Stimulated activated CD4-positive, alpha-beta T cell treated with anti-CD3 and anti-CD28 coated beads, Interleukin-4, amount 100 ng/mL, for 1 hour (primary cell): ENCODE measurements at regions not wholly inside any gene's neighbourhood (a gene's known extent, or its start where the extent isn't known, plus 50 kb on each side); places are given as distances from the start of the nearest gene placed in this dataset.
"Not testable (repeated sequence)": the region's sequence is repeated elsewhere in the genome, so short reads cannot be mapped to it uniquely, and the experiment has no call there.

Source experiments
- DNase-seq: peaks from one replicate; pipeline ENCODE4 v3.0.0-alpha.2; 2020

DNA sequence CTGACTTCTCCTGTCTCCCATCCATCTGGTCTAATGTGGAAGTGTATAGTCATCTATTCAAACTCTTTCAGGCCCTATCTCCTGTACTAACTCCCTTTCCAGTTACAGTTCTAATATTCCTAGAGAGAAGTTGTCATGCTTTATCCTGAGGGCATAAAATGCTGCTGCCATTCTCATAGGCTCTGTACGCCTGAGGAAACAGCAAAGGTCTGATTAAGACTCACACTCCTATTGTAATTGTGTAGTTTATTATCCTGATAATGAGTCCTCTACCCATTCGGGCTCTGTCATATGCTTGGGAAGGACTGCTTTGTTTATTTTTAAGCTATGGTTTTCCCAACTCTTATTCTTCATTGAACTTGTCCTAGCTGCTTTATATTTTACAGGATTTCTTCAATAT lies 290.4 kb downstream of the TMEM38B start:
- DNase-seq, result no peak

DNA sequence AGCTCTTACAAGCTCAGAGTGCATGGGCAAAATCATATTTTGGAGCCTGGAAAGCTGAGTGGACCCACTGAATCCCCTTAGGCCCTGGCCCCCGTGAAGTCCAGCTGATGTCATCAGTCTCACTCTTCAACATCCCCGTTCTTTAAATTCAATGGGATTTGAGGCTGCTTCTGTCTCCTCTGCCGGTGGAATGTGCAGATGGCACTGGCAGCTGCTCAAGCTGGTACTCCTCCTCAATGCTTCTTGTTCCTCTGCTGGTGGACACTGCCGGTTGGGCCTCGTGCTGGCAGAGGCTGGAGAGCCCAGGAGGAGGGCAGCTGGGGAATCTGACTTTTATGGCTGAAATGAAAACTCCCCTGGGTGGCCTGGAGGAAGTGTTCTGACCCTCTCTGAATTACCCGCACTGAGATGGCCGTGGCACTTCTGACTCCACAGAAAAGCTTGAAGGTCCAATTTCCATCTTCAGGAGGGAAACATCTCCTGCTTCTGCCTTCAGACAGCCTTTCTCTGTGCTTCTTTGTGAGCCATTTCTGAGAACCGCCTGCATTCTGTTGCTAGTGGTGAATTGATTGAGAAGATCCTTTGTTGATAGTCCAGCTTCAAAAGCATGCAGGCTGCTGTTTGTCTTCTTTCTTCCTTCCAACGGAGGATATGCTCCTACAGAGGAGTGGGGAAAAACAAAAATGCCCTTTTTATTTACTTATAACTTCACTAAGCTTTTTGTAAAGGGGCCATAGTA lies 298.9 kb downstream of the TMEM38B start:
- no peak for DNase-seq

DNA sequence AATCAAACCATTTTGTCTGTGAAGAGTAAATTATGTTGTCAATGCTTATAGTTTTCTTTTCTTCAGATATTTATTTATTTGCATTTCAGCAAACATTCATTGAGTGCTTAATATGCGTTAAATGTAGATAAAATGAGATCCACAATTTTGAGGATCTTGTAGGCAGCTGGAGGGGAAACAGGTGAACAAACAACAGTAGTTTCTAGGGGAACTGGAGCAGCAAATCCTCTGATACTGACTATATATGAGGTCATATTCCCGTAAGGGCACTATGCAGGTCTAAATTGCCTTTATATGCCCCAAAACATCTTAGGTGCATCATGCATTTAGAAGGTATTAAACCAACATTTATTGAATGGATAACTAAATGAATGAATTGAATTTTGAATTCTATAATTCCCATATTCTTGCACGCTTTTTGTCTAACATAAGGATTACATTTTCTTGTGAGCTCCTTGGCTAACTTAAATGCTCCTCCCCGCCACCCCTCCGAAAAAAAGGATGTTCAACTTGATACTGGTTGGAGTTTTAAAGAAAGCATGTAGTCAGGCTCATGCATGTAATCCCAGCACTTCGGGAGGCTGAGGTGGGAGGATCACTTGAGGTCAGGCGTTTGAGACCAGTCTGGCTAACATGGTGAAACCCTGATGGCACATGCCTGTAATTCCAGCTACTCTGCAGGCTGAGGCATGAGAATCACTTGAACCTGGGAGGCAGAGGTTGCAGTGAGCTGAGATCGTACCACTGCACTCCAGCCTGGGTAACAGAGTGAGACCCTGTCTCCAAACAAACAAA lies 299.8 kb downstream of the TMEM38B start:
- DNase-seq, result no peak

DNA sequence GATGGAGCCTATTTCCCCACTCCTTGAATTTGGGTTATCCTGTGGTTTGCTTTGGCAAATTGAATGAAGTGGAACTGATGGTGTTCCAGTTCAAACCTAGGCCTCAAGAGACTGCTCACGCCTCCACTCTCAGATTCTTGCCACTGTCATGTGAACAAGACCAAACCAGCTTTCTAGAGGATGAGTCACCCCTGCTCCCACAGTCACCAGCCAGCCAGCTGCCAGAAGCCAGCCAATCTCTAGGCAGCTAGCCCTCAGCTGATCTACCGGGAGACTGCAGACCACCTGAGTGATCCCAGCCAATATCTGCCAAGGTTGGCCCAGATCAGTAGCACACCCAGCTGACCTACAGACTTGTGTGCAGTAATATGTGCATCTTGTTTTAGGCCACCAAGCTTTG lies 300.6 kb downstream of the TMEM38B start:
- no peak for DNase-seq

DNA sequence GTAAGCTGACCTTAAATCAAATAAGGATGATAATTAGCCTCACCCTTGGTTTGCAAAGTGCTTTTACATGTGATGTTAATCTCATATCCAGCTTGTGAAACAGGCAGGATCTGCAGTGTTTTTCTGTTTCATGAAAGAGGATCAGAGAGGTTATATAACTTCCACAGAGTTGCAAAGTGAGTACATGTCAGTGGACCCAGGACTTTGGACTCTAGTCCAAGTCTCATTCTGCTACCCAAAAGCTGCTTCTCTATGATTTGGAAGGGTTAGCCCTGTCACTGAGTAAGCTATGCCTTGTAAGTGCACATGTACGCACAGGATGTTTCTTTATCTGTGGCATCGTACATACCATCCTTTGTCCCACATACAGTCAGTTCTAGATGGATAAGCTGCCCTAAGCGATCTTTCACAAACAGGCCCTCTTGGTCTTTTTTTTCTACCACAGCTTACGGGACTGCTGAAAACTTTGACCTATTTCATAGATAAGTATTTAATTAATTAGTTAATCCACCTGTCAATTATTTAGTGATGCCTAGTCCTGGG lies 322.9 kb downstream of the TMEM38B start:
- DNase-seq, result no peak

DNA sequence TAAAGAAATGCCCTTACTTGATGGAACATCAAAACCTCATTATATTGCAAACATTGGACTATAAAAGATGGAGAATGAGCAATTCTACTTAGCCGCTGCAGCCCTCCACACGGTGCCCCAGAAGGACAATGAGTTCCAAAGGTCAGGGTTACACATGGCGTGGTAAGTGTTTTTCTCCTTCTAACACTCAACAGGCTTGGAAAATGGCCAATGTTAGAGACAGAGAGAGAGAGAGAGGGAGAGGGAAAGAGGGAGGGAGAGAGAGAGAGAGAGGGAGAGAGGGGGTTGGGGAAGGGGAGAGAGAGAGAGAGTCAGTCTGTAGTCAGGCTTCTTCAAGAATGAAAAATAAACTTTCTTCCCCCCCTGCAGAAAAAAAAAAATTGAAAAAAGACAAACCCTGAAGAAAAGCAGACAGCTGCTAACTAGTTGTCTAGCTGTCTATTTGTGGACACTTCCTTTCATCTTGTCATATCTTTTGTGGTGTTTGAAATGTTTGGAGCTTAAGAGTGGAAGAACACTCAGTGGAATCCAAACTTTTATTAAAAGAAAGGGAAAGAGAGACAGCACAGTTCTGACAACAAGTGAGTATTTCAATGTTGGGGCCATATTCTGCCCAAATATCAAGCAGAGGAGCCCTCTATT lies 324.8 kb downstream of the TMEM38B start:
- no peak for DNase-seq

DNA sequence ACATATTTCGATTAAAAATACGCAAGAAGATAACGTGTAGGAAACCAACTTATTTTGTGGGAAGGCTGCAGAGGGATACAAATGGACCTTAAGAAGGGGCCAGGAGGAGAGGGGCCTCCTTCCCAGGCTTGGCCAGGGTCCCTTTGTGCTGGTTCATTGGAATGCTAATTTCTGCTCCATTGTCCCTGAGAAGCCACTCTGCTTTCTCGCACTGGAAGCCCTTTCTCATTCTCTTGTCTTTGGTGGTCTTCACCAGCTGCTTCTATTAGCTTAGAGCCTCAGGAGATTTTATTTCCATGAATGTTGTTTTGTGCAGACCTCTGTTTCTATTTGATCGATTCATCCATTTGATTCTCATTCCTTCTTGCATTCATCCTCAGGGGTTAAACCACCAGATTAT lies 325.4 kb downstream of the TMEM38B start:
- no peak for DNase-seq

DNA sequence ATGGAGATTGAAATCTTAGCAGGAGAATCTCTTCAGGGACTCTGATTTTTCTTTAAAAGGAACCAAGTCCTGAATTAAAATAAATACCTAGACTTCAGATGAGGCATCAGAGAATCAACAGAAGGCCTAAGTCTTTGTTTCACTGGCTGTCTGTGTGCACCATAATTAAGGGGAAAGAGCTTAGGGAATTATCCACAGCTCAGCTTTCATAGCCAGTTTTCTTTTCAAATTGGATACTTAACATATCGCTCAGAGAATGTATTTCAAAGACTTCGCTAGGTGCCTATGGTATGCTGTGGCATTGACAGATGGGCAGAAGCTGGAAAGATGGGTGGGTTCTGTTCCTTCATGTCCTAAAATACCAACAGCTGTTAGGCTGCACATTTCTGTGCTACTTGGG lies 325.8 kb downstream of the TMEM38B start:
- no peak for DNase-seq

DNA sequence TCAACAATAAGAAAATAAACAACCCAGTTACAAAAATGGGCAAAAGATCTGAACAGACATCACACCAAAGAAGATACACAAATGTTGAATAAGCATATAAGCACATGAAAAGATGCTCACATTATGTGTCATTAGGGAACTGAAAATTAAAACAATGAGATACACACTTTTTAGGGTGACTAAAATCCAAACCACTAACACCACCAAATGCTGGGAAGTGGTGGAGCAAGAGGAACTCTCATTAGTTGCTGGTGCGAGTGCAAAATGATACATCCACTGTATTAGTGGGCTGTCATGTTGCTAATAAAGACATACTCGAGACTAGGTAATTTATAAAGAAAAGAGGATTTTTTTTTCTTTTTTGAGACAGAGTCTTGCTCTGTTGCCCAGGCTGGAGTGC lies 329.1 kb downstream of the TMEM38B start:
- no peak for DNase-seq

DNA sequence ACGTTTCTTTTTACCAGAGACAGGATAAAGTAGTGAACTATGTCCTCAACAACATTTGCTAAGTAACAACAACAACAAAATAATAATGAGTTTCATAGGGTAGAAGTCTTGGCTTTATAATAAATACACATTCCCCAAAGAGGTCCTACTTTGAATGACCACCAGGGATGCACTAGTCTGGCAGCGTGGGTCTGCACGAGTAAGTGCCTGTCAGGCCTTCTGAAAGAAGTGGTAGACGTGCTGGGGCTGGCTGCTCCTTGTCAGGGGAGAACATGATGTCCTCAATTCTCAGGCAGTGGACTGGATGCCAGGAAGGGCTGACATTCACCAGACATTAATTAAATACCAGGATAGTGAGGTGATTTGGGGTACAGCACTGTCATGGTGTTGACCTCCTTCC lies 331.1 kb downstream of the TMEM38B start:
- no peak for DNase-seq

DNA sequence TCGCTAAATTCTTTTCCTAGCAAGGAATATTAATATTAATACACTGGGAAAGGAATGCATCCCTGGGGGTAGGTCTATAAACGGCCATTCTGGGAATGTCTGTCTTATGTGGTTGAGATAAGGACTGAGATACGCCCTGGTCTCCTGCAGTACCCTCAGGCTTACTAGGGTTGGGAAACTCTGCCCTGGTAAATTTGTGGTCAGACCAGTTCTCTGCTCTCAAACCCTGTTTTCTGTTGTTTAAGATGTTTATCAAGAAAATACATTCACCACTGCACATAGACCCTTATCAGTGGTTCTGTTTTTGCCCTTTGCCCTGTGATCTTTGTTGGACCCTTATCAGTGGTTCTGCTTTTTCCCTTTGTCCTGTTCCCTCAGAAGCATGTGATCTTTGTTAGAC lies 335.8 kb downstream of the TMEM38B start:
- not testable (repeated sequence) for DNase-seq

DNA sequence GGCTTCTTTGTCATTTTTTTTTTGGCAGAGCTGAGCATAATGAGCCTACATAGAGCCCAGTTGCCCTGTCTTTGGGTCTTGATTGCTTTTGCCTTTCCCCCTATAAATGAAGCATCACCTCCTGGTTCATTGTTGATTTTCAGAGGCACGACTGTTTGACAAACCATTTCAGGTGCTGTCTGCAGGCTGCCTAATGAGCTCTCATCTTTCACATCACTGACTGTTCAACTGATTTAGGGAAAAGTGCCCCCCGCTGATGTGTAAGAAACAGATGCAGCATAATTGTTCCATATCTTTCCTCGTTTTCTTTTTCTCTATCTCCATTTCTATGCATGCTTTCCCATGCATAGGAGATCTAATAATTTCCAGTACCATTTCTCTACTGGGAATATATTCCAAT lies 338.6 kb downstream of the TMEM38B start:
- no peak for DNase-seq

DNA sequence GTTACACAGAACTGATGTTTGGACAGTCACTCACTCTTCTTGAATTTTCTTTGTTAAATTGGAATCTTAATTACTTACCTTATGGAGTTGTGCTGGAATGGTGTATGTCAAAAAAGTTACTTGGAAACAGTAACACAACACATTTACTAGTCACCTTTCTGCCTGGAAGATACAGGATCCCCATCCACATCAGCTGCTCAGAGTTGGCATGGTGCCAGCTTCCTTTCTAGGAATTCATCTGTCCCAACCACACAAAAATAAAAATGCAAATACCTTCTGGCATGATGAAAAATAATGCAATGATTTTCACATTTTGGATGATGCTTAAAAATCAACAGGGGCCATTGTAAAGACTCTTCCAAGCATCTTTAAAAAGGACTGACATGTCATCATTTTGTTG lies 341.5 kb downstream of the TMEM38B start:
- DNase-seq, result no peak

DNA sequence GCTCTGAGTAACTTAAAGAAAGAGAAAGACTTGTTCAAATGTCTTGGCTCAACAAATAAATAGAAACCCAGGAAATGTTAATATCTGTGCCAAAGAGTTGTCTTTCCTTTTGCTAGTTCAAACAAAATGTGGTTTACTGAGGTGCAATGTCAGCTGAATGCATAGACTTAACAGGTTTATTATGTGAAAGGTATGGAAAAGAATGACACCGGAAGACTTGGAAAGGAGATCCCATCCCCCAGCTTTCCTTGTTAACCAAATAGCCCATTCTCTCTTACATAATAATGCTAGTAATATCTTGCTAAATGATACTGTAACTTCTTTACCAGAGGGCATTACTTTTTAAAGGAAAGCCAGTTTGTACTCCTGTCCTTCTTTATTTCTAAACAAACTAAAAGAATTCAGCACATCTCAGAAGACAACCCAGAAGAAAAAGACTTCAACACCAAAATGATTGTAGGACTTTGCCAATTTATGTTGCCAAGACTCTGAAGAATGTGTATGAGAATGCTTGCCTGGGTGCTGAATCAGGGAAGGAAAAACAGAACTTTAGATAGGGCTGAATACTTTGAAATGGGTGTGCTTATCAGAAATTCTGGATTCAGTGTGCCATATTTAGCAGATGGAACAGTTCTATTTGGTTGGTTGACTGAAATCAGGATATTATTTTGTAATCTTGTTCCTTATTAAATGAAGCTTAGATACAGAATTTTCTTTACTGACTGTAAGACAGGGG lies 344.1 kb downstream of the TMEM38B start:
- DNase-seq, result no peak

DNA sequence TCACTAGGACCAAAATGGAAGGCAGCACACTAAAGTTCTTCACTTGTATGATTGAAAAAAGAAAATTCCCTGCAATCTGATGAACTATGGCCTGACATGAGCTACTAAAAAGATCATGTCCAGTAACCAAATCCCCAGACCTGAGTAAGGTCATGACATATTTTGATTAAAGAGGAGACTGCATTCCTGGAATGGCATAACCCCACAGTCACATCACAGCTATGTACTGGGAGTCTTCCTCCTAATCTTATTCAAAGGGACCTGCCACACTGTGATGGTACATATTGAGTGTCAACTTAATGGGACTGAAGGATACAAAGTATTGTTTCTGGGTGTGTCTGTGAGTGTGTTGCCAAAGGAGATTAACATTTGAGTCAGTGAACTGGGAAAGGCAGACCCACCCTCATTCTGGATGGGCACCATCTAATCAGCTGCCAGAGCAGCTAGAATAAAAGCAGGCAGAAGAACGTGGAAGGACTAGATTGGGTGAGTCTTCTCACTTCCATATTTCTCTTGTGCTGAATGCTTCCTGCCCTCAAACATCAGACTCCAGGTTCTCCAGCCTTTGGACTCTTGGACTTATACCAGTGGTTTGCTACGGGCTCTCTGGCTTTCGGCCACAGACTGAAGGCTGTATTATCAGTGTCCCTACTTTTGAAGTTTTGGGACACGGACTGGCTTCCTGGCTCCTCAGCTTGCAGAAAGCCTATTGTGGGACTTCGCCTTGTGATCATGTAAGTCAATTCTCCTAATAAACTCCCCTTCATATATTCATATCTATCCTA lies 345.0 kb downstream of the TMEM38B start:
- DNase-seq, result no peak

DNA sequence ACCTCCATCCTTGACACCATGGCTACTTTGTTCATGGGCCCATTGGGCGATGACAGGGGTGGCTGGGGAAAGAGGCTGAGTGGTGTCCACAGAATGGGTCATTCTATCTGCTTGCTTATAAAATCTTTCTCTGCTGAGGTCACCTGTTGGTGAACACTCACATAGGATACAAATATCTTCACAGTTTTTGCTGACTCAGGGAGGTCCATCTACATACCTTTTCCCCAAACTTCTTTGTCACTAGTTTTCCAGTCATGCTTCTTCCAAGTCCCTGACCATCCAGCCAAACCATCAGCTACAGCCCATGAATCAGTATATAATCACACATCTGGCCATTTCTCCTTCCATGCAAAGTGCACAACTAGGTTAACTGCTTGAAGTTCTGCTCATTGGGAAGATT lies 347.6 kb downstream of the TMEM38B start:
- DNase-seq, result not testable (repeated sequence)

DNA sequence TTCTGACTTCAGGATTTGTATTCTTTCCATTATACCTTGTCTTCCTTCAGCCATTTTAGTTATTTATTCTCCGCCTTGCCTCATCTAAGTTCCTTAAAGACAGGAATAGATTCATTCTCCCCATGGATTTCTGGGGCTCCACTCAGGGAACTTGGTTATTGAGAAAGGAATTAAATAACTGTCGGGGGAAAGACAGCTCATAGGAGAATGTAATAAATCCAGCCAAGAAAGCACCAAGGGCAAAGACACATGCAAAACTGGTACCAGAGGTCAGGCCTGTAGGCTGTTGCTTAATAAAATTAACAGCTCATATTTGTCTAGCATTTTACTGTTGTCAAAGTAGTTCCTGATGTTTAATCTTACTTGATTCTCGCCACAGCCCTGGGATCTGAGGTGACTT lies 357.2 kb downstream of the TMEM38B start:
- DNase-seq, result no peak

DNA sequence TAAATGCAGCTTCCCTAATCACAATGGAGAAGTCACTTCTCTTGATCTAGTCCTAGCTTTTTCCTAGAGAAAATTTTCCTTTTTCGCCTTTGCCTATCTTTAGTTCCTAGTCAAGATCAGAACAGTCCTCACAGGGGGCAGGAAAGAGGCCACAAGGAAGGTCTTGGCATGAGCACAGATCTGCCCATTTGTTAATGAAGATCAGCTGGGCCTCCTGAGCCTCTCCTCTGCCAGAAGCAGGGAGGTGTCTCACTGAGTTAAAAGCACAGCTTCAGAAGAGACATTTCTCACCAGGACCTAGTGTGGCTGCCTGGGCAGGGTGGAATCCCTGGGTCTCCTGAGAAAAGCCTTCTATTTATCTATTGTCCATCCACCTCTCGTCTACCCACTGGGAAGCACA lies 357.8 kb downstream of the TMEM38B start:
- no peak for DNase-seq

DNA sequence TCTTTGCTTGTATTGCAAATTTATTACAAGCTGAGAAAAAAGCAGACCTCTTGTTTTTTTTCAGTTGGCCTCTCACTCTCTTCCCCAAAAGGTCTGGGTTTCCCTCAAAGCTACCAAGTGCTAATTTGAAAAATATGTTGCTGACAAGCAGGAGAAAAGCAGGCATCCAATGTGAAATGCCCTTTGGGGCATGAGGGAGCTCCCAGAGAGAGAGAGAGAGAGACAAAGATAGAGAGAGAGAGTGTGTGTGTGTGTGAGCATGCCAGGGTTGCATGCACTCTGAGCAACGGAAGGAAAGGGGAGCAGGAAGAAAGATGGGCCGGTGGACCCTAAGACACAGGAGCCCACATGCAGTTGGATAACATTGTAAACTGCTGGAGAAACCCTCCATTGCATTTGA lies 358.4 kb downstream of the TMEM38B start:
- no peak for DNase-seq

DNA sequence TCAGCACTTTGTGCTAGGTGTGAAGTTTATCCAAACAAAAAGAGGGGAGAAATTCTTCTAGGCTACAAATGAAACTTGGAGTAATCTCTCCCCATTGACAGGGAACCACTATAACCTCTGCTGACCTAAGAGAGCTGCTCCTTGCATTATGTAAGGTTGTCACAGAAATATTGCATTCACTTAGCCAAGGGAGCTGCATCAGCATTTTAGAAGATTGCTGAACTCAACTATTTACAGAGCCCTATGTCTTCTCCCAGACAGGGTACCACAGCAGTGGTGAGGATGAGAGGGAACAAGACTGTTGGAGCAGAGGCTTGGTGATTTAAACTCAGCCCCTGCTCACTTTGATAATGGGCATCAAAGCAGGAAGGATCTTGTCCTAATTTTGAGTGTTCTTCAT lies 362.0 kb downstream of the TMEM38B start:
- no peak for DNase-seq

DNA sequence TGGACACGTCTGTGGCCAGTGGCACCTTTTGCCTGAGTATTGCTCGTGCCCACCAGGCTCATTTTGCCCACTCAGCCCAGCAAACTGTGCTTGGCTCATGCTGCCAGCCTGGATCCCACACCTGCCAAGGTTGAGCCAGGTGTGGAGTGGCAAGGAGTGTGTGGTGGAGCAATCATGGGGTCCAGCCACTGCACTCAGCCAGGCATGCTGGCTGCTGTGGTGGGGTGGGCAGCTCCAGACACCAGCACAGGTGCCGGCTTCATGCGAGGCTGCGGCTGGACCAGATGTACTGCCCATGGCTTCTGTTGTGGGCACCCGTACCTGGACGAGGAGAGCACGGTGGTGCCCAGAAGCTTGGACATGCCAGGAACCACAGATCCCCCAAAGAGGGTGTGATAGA lies 364.1 kb downstream of the TMEM38B start:
- DNase-seq, result no peak

DNA sequence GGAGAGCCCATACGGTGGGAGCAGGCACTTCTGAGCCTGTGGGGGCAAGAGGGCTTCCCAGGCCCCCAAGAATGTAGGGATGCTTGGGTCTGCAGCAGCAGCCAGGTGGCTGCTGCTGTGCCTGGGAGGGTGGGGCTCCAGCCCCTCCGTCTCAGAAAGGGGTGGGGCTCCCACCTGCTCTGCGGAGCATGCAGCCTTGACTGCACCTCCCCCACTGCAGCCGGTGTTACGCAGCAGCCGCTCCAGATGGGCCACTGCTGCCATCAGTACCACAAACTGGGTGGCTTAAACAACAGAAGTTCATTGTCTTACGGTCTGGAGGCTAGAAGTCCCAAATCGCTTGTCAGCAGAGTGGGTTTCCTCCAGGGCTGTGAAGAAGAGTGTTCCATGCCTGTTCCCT lies 365.5 kb downstream of the TMEM38B start:
- no peak for DNase-seq
